Common myeloid progenitor, CD34-positive (primary cell): ENCODE measurements at regions not wholly inside any gene's neighbourhood (a gene's known extent, or its start where the extent isn't known, plus 50 kb on each side); places are given as distances from the start of the nearest gene placed in this dataset.

Source experiments
- CTCF ChIA-PET: fragments of 350-600 bp; sonication (Branson Sonifier 250); formaldehyde crosslinking; loops from one replicate; lab custom pipeline; 2021; ENCODE audit warnings: antibody characterized with exemption; lab: Charles Lee
- POLR2A ChIA-PET: fragments of 350-600 bp; sonication (Branson Sonifier 250); formaldehyde crosslinking; loops from one replicate; lab custom pipeline; 2021; ENCODE audit warnings: antibody characterized with exemption; lab: Charles Lee
- DNase-seq, 3 donors: peaks; one replicate each; pipeline versions ENCODE4 v3.0.0 to v3.0.0-alpha.2; 2013
- H3K27ac ChIP-seq, 2 experiments: 1 replicate in 1 of 2; 2 replicates in 1 of 2; pipeline ENCODE4 v1.7.0; 2013; ENCODE audit warnings: inconsistent platforms in 2 of 2, low read length in 2 of 2, mild to moderate bottlenecking in 2 of 2, low read depth in 1 of 2, moderate library complexity in 1 of 2; ENCODE audit not compliant: severe bottlenecking in 2 of 2, insufficient read depth in 1 of 2, poor library complexity in 1 of 2
- H3K27me3 ChIP-seq, 5 experiments: replicated peaks in 2 of 5; 1 replicate in 3 of 5; 2 replicates in 2 of 5; pipeline versions ENCODE4 v1.6.1 to v1.7.0; 2013; ENCODE audit warnings: low read length in 4 of 5, mild to moderate bottlenecking in 2 of 5, moderate library complexity in 2 of 5, inconsistent platforms in 1 of 5; ENCODE audit not compliant: insufficient read depth in 5 of 5, control insufficient read depth in 4 of 5
- H3K36me3 ChIP-seq, 4 experiments: 1 replicate in 2 of 4; 2 replicates in 2 of 4; pipeline versions ENCODE4 v1.6.1 to v1.7.0; 2013; ENCODE audit warnings: low read length in 3 of 4, control low read depth in 1 of 4, mild to moderate bottlenecking in 1 of 4; ENCODE audit not compliant: control insufficient read depth in 4 of 4, insufficient read depth in 4 of 4
- H3K4me1 ChIP-seq, 4 experiments: 1 replicate in 3 of 4; 2 replicates in 1 of 4; pipeline versions ENCODE4 v1.6.1 to v1.7.1; 2013; ENCODE audit warnings: low read length in 3 of 4, mild to moderate bottlenecking in 3 of 4, control low read depth in 1 of 4, inconsistent platforms in 1 of 4, moderate library complexity in 1 of 4; ENCODE audit not compliant: control insufficient read depth in 4 of 4, insufficient read depth in 4 of 4; ENCODE audit errors: control extremely low read depth in 1 of 4
- H3K4me3 ChIP-seq, 7 experiments: 1 replicate in 4 of 7; 2 replicates in 3 of 7; pipeline versions ENCODE4 v1.5.1 to v1.7.0; 2013; ENCODE audit warnings: mild to moderate bottlenecking in 7 of 7, low read length in 6 of 7, moderate library complexity in 6 of 7, inconsistent platforms in 2 of 7, low read depth in 2 of 7, control low read depth in 1 of 7; ENCODE audit not compliant: insufficient read depth in 4 of 7, control insufficient read depth in 1 of 7; ENCODE audit errors: extremely low read depth in 1 of 7
- H3K9me3 ChIP-seq, 5 experiments: 1 replicate in 4 of 5; 2 replicates in 1 of 5; pipeline versions ENCODE4 v1.6.1 to v1.7.1; 2013; ENCODE audit warnings: low read length in 4 of 5, mild to moderate bottlenecking in 2 of 5, inconsistent platforms in 1 of 5, low read depth in 1 of 5, moderate library complexity in 1 of 5; ENCODE audit not compliant: control insufficient read depth in 4 of 5, insufficient read depth in 2 of 5; ENCODE audit errors: control extremely low read depth in 1 of 5
- WGBS: methylation state at CpG from one replicate; pipeline ENCODE4 v1.1.5; 2013; ENCODE audit not compliant: insufficient coverage; 5-methylcytosine and 5-hydroxymethylcytosine counted together

DNA sequence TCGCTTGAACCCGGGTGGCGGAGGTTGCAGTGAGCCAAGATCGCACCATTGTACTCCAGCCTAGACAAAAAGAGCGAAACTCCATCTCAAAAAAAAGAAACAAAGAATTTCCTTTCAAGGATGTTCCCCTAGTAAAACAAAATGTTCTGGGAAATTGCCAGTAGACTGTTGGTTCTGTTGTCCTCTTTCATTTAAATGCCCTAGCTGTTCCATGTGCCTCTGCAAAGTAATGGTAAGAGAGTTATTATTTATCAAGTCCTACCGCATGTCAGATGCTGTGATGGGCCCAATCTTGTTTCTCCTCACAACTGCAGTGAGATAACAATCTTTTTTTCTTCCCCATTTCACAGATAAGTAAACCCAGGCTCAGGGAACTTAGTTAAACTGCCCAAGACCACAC lies 254.3 kb upstream of the TPM1 start:
- H3K4me3 ChIP-seq = no peak overlapping the region
- no peaks in the 10 kb centered on the region for H3K27me3 ChIP-seq
- DNase-seq = no peak
- no peaks in the 10 kb centered on the region for H3K9me3 ChIP-seq
- WGBS = 74% methylated on average over 6 of the region's 6 CpGs
- H3K4me1 ChIP-seq = peaks cover 0 to 5% (median 2%) of the 10 kb centered on the region in 4 experiments
- CTCF ChIA-PET = no interaction called here
- no peak overlapping the region for H3K27ac ChIP-seq
- POLR2A ChIA-PET = no interaction called here
- no peaks in the 10 kb centered on the region for H3K36me3 ChIP-seq

DNA sequence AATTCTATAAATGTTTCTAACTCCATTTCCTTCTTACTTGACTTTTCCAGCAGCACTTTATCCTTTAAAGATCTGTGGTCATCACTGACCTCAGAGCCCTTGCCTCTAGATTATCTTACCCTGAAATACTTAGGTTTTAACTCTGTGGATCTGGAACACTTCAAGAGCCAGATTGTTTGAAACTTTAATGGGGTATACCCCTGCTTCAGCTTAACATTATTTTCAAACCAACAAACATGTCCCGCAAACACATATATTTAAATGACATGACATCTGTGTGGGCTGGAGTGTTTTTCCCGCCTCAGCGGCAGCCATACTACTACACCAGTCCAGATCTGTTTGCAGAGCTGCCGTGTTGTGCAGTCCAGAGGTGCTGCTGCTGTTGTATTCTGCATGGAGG lies 252.0 kb upstream of the TPM1 start:
- Histone ChIP-seq H3K36me3 (no peaks in the 10 kb centered on the region), H3K4me1 (peaks cover 0 to 5% (median 2%) of the 10 kb centered on the region in 4 experiments), H3K27me3 (no peaks in the 10 kb centered on the region), H3K9me3 (no peaks in the 10 kb centered on the region), H3K27ac (no peak overlapping the region), H3K4me3 (no peak overlapping the region)
- DNase-seq = no peak
- 86% methylated on average over 4 of the region's 4 CpGs for WGBS
- CTCF ChIA-PET = interaction anchor here (1.4 kb wide), 1 partner anchor 8 kb away, joined by 5 read pairs; no protein-coding TSS in a partner anchor
- POLR2A ChIA-PET = no interaction called here

DNA sequence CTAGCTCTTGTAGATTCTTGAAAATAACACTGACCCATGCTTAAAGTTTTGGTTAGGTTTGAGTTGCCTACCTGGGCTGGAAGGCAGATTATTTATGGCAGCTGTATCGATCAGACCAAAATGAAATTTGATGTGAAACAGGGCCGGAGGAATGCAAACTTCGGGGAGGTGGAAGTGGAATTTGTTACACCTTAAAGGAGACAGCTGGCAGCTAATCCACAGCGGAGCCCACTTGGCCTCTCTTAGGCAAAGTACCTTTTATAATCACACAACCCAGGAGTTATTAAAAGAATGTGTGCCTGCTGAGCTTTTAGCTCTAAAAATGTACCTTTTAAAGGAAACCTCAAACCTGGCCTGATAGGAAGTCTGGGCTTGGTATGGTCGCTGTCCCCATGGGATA lies 250.9 kb upstream of the TPM1 start:
- Histone ChIP-seq H3K4me1 (peaks cover 0 to 5% (median 2%) of the 10 kb centered on the region in 4 experiments), H3K9me3 (no peaks in the 10 kb centered on the region), H3K27ac (no peak overlapping the region), H3K4me3 (no peak overlapping the region), H3K27me3 (no peaks in the 10 kb centered on the region), H3K36me3 (no peaks in the 10 kb centered on the region)
- WGBS = 81% methylated on average over 3 of the region's 5 CpGs
- DNase-seq = no peak
- CTCF ChIA-PET = interaction anchor here (1.4 kb wide), 1 partner anchor 9 kb away, joined by 5 read pairs; no protein-coding TSS in a partner anchor
- POLR2A ChIA-PET = no interaction called here

DNA sequence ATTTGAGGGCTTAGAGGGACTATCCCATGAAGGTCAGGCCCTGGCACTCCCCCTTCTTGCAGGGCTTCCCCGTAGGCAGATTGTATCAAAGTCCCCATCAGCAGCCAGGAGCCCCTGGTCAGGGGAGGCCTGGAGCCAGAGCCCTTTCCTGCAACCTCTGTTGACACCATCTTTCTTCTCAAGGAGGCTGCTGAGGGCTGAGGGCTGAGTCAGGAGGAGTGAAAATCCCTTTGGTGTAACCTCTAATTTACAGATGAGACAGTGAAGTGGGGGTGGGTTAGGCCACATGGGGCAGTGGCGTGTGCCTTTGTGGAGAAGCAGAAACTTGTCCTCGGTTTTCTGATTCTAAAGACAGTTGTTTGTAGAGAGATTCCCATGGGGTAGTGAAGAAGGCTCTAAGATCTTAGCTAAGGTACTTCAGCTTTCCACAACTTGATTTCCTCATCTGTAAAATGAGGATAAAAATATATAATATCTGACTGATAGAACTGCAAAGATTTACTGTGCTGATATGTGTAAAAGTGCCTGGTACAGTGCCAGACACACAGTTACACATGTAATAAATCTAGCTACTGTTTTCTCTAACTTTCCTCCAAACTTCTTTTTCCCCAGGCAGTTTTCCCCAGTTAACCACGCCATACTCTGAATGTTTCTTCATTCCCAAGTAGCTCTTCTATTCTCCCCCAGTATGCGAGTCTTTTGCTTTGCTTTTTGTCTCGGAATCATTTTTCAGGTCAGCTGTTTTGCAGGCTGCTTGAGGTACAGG lies 249.4 kb upstream of the TPM1 start:
- no peak for DNase-seq
- Histone ChIP-seq H3K9me3 (no peaks in the 10 kb centered on the region), H3K4me3 (no peak overlapping the region), H3K36me3 (no peaks in the 10 kb centered on the region), H3K27me3 (no peaks in the 10 kb centered on the region), H3K27ac (no peak overlapping the region), H3K4me1 (peaks cover 0 to 5% (median 2%) of the 10 kb centered on the region in 4 experiments)
- ChIA-PET POLR2A (no interaction called here), CTCF (interaction anchor here (0.8 to 1.0 kb wide), 2 partner anchors 11 to 302 kb away, joined by 3 read pairs; no protein-coding TSS in a partner anchor)
- WGBS = 93% methylated on average over 5 of the region's 6 CpGs

DNA sequence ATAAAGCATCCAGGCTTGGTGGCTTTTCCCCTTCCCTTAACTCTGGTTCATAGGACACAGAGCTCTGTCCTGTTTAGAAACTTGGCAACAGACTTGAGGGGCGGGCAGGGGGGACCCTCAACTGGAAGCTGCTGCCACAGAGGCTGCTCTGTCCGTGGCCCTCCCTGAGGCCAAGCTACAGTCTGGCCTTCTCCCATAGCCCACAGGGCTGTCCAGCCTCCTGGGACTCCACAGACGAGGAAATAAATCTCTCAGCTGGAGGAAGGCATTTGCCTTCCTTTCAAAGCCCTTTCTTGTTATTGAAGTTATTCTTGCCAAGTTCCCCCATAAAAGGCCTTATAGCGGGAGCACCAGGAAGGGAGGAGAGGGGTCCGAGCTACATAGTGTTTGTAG lies 248.8 kb upstream of the TPM1 start:
- Histone ChIP-seq H3K36me3 (no peaks in the 10 kb centered on the region), H3K27me3 (no peaks in the 10 kb centered on the region), H3K4me1 (peaks cover 0 to 5% (median 2%) of the 10 kb centered on the region in 4 experiments), H3K27ac (no peak overlapping the region), H3K9me3 (no peaks in the 10 kb centered on the region), H3K4me3 (no peak overlapping the region)
- POLR2A ChIA-PET = no interaction called here
- CTCF ChIA-PET = interaction anchor here (0.8 to 1.0 kb wide), 2 partner anchors 11 to 301 kb away, joined by 3 read pairs; no protein-coding TSS in a partner anchor
- 89% methylated on average over 4 of the region's 5 CpGs for WGBS
- no peak for DNase-seq

DNA sequence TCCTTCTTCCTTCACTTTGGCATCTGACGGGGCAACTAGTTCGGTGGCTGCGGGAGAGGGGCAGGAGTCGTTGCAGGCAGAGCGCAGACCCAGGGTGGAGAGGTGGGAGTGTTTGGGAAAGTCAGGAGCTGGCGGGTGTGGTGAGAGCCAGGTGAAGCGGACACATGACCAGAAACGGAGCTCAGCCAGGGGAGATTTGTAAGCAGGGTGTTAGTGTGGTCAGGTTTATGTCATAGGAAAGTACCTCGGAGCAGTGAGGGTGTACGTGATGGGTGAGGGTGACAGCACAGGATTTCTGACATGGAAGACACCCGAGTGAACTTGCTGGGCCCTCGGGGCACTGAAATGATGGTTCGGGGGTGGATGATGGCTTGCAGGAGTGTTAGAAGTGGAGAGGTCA lies 247.4 kb upstream of the TPM1 start:
- POLR2A ChIA-PET = no interaction called here
- no peaks in the 10 kb centered on the region for H3K9me3 ChIP-seq
- H3K27me3 ChIP-seq = no peaks in the 10 kb centered on the region
- no peak overlapping the region for H3K27ac ChIP-seq
- peaks cover 0 to 5% (median 2%) of the 10 kb centered on the region in 4 experiments for H3K4me1 ChIP-seq
- CTCF ChIA-PET = interaction anchor here (1.2 kb wide), 1 partner anchor 13 kb away, joined by 3 read pairs; no protein-coding TSS in a partner anchor
- no peak for DNase-seq
- no peak overlapping the region for H3K4me3 ChIP-seq
- 96% methylated on average over 9 of the region's 13 CpGs for WGBS
- no peaks in the 10 kb centered on the region for H3K36me3 ChIP-seq
